Raji (cell line): ENCODE measurements at regions not wholly inside any gene's neighbourhood (a gene's known extent, or its start where the extent isn't known, plus 50 kb on each side); places are given as distances from the start of the nearest gene placed in this dataset.

Experiments used
- POLR2A ChIP-seq: IDR thresholded peaks from 2 replicates; pipeline ENCODE4 v1.6.1; 2011; ENCODE audit warnings: low read depth, low read length, control low read depth; ENCODE audit not compliant: insufficient read depth

GRCh38 chr17:77729587-77729986 lies 228.9 kb upstream of the TNRC6C start:
- TF ChIP-seq POLR2A = no peak

- no peak for TF ChIP-seq POLR2A
Measured at GRCh38 chr17:77730376-77730775, 228.1 kb upstream of the TNRC6C start.

GRCh38 chr17:77733576-77734296 lies 224.8 kb upstream of the TNRC6C start:
- TF ChIP-seq POLR2A = no peak

GRCh38 chr17:77734371-77735080 lies 224.0 kb upstream of the TNRC6C start:
- TF ChIP-seq POLR2A = no peak

- no peak for TF ChIP-seq POLR2A
Measured at GRCh38 chr17:77735081-77735565, 223.4 kb upstream of the TNRC6C start.

- no peak for TF ChIP-seq POLR2A
Measured at GRCh38 chr17:77735566-77736198, 222.8 kb upstream of the TNRC6C start.

- no peak for TF ChIP-seq POLR2A
Measured at GRCh38 chr17:77736199-77736585, 222.3 kb upstream of the TNRC6C start.

GRCh38 chr17:77736721-77737120 lies 221.8 kb upstream of the TNRC6C start:
- TF ChIP-seq POLR2A = no peak

GRCh38 chr17:77737442-77738265 lies 220.8 kb upstream of the TNRC6C start:
- no peak for TF ChIP-seq POLR2A

- no peak for TF ChIP-seq POLR2A
Measured at GRCh38 chr17:77738751-77739531, 219.6 kb upstream of the TNRC6C start.

GRCh38 chr17:77740481-77740880 lies 218.0 kb upstream of the TNRC6C start:
- no peak for TF ChIP-seq POLR2A

- no peak for TF ChIP-seq POLR2A
Measured at GRCh38 chr17:77741109-77741508, 217.4 kb upstream of the TNRC6C start.

- no peak for TF ChIP-seq POLR2A
Measured at GRCh38 chr17:77742579-77742978, 215.9 kb upstream of the TNRC6C start.

GRCh38 chr17:77744066-77744988 lies 214.2 kb upstream of the TNRC6C start:
- TF ChIP-seq POLR2A = no peak

- TF ChIP-seq POLR2A = no peak
Measured at GRCh38 chr17:77745702-77746101, 212.8 kb upstream of the TNRC6C start.
